NCI-H128 (cell line): ENCODE measurements at regions not wholly inside any gene's neighbourhood (a gene's known extent, or its start where the extent isn't known, plus 50 kb on each side); places are given as distances from the start of the nearest gene placed in this dataset.

ENCODE experiments used
- DNase-seq: peaks from one replicate; lab custom pipeline; 2025; ENCODE audit not compliant: unreplicated experiment; lab: John Stamatoyannopoulos, UW

DNA sequence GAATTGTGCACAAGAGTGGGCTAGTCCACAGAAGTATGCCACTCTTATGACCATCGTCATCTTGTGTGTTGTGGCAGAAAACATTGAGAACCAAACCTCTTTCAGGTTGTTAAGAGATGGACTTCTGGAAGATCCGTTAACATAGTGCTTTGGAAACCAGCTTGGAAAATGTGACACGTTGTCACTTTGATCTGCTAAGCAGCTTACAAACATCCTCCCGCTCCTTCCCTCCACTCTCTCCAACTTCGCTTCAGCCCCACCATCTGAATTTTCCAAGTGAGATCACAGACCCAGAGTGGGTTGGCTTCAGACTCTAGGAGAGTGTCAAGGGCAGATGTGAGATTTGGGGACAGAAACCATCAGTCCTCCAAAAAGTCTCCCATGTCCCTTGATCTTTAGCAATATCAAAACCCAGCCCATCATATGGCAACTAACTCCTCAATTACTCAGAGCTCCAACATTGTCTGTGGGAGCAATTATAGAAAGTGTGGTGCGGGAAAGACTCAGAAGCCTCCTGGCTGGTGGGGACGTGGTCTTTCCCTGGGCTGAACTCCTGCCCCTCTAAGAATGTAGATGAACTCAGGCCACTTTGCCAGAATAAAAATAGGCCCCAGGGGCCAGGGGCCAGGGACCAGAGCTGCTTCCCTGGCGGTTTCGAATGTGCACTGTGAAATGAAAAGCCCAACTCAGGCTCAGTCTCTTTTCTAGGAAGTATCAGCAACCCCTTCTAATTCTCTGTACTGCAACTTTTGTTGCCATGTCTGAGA is 129.5 kb downstream of the SLC38A6 start:
- no peak for DNase-seq

DNA sequence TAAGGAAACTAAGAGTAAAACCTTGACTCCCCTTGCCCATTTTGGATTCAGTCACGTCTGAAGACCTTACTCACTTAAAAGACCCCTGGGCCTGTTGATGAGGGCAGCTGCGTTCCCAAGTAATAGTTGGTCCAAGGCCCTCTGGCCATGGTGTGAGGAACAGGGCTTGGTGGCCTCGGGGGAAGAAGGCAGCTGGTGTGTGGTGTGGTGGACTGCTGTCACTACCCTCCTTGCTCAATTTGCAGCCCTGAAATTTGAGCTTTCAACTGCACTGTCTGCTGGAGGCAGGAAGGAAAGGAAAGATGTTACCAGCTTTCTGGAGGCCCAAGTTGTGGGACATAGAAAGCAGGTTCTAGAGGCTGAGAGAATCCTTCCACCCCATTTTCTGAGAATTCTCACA is 128.2 kb downstream of the SLC38A6 start:
- DNase-seq: no peak

DNA sequence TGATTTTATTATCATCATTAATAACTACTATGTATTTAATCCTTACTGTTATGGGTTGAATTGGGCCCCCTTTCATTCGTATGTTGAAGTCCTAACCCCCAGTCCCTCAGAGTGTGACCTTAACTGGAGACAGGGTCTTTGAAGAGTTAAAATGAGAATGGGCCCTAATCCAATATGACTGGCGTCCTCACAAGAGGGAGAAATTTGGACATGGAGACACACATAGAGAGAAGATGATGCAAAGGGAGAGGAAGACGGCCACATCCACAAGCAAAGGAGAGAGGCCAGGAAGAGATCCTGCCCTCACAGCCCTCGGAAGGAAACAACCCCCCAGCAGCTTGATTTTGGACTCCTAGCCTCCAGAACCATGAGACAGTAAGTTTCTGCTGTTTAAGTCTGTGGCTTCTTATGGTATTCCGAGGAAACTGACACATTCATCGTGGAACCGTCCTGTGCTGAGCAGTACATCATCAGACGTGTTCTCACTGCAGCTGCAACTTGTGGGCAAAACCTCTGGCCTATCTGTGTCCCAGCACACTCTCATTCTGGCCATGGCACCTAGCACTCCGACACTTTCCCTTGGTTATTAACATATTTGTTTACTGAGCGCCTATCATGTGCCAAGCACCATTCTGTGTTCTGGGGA is 127.6 kb downstream of the SLC38A6 start:
- no peak for DNase-seq

GRCh38 chr14:61107869-61108493 is 126.9 kb downstream of the SLC38A6 start:
- no peak for DNase-seq

GRCh38 chr14:61106959-61107641 is 126.1 kb downstream of the SLC38A6 start:
- no peak for DNase-seq

DNA sequence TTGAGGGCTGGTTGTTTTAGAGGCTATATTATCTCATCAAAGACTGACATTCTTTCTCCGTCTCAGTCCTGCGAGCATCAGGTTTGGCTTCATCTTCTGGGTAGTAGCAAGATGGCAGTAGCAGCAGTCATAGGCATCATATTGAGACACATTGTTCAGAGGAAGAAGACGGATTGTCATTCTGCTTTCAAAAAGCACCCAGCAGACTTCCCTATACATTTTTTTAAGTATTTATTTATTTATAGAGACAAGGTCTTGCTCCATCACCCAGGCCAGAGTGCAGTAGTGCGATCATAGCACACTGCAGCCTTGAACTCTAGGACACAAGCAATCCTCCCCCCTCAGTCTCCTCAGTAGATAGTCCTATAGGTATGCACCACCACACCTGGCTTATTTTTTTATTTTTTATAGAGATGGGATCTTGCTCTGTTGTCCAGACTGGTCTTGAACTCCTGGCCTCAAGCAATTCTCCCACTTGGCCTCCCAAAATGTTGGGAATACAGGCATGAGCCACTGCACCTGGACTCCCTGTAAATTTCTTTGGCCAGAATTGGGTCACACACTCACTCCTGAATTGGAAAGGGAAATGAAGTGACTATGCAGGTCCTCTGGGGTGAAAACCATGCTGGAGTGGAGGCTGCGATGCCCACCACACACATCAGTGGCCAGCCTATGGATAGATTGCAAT is 125.4 kb downstream of the SLC38A6 start:
- DNase-seq: no peak

DNA sequence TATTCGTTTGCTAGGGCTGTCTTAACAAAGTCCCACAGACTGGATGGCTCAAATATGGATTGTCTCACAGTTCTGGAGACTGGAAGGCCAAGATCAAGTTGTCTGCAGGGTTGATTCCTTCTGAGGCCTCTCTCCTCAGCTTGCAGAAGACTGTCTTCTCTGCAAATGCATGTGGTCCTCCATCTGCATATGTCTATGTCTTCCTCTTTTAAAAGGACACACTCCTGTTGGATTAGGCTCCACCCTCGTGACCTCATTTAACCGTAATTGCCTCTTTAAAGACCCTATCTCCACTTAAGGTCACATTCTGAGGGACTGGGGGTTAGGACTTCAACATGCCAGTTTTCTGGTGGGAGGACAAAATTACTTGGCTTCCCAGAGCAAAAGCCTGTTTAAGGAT is 123.3 kb downstream of the SLC38A6 start:
- no peak for DNase-seq

DNA sequence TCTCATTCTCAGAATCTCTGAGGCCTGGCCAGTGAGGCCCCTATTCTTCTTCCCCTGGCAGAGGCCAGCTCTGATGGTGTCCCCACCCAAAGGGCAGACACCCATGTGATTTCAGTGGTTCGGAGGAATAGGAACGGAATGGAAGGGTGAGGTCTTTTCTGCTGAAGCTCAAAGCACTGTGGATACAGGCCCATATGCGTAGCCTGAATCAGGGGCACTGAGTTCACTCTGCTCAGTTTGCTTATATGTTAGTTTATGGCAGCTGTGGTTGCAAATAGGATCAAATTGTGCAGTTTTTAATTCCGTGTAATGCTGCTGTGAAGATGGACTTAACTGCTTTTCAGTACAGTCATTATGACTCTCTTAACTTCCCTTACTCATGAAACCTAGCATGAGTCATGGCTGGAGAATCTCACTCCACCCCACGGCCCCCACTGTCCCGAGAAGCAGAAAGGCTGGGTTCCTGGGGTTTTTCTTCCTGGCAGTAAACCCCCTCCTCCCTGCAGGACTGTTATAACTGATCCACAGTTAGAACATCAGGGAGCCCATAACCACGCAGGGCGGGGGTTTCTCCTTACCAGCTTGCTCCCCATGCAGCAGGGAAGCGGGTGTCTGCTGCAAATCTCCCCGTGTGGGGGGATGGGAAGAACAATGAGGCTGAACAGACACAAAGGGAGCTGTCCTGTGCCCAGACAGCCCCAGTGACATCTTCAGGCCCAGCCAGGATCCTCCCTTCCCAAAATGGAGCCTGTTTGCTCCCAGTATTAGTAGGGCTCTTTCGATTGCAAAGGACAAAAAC is 122.7 kb downstream of the SLC38A6 start:
- no peak for DNase-seq

DNA sequence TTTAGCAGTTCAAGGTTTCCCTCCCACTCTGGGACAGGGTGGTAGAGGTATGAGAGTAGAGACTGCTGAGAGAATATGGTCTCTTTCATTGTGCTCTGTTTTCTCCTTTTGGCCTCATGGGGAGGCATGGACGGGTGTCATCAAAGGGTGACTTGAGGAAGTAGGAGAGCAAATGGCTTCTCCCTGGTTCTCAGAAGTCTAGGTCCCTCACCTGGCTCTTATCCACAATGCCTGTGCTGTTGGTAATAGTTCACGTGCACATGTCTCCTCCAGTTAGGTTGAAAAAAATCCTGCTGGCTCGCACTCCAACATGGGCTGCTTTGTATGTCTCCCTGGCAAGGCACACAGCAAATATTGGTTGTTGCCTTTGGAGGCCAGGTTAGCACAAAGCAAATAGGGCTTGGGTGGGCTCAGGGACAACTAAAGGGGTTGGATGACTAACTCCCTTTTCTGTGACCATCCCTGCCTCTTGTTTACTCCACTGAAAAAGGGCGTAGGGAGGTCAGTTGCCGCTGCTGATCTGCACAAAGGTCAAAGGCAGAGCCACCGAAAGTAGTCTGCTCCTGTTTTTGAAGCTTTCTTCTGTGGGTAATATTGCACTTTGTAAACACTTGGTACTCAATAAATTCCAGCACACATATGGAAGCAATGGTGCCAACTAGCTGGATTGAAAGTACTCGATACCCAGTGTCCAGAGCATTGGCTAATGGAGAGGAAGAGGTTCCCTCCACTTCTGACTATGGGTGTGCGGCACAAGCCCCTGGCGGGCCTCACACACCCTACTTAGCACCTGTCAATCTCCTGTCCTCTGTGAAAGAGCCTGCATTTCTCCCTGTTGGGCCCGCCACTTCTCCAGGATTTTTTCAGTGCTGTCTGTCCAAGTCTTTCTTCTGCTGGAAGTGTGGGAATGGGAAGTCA is 121.8 kb downstream of the SLC38A6 start:
- DNase-seq: no peak
